Mammary epithelial cell (primary cell): ENCODE measurements at regions not wholly inside any gene's neighbourhood (a gene's known extent, or its start where the extent isn't known, plus 50 kb on each side); places are given as distances from the start of the nearest gene placed in this dataset.

Experiments used
- EZH2 ChIP-seq: IDR thresholded peaks from 2 replicates; pipeline ENCODE4 v1.6.1; 2012; ENCODE audit warnings: low read length, inconsistent platforms, borderline replicate concordance
- TF ChIP-seq, protein P1 (sequence below), 2 donors: IDR thresholded peaks in 1 of 2; conservative IDR thresholded peaks in 1 of 2; 2 replicates each; pipeline ENCODE4 v1.5.1; 2011 to 2012; ENCODE audit warnings: inconsistent platforms in 2 of 2, low read length in 2 of 2, mild to moderate bottlenecking in 2 of 2, control low read depth in 1 of 2, low read depth in 1 of 2; ENCODE audit not compliant: insufficient read depth in 1 of 2; ENCODE audit errors: extremely low read depth in 1 of 2

DNA sequence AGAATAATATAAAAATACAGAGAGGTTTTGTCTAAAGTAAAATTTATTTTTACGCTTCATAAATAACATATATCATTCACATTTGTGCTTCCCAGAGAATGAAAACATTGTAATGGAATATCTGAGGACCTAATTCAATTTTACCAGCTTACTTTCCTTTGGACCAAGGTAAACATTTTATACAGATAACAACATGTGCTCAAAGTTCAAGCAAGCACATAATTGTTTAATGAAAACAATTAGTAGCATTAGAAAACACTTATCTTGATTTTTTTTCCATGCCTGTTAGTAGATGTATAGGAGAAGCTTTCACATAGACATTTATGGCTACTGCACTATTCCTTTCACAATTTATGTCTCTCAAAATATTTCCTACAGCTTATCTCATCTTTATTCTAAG is 400.0 kb downstream of the ZIC1 start:
- TF ChIP-seq, protein P1, sequence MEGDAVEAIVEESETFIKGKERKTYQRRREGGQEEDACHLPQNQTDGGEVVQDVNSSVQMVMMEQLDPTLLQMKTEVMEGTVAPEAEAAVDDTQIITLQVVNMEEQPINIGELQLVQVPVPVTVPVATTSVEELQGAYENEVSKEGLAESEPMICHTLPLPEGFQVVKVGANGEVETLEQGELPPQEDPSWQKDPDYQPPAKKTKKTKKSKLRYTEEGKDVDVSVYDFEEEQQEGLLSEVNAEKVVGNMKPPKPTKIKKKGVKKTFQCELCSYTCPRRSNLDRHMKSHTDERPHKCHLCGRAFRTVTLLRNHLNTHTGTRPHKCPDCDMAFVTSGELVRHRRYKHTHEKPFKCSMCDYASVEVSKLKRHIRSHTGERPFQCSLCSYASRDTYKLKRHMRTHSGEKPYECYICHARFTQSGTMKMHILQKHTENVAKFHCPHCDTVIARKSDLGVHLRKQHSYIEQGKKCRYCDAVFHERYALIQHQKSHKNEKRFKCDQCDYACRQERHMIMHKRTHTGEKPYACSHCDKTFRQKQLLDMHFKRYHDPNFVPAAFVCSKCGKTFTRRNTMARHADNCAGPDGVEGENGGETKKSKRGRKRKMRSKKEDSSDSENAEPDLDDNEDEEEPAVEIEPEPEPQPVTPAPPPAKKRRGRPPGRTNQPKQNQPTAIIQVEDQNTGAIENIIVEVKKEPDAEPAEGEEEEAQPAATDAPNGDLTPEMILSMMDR (conservative IDR thresholded peaks at IDR 0.05 in 1 of 2, IDR thresholded peaks at IDR 0.05 in 1 of 2; ENCODE audit: extremely low read depth in 1 of 2, insufficient read depth in 1 of 2, low read depth in 1 of 2, low read length in 2 of 2) = no peak
- TF ChIP-seq EZH2 = no peak
